GOT3 (cell line): ENCODE measurements at regions not wholly inside any gene's neighbourhood (a gene's known extent, or its start where the extent isn't known, plus 50 kb on each side); places are given as distances from the start of the nearest gene placed in this dataset.
"Not testable (repeated sequence)": the region's sequence is repeated elsewhere in the genome, so short reads cannot be mapped to it uniquely, and the experiment has no call there.

Experiments used
- DNase-seq: peaks from one replicate; lab custom pipeline; 2025; ENCODE audit warnings: mixed read lengths; lab: John Stamatoyannopoulos, UW

DNA sequence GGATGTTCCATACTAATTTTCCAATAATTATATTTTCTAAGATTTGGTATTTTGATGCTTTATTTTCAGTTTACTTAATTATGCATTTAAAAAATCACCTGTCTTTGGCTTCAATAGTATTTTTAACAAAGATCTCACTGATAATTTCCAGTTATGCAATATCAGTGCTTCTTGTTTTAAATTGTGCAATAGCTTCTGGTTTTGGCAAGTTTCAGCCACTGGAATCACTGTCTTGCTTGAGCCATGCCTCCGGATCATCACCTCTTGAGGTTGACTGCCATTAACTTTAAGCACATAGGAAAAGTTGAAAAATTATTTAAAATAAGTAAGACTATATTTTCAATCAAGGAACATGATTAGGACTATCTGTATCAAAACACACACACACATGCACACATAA, 1242.1 kb downstream of the HACE1 start:
- DNase-seq: no peak

DNA sequence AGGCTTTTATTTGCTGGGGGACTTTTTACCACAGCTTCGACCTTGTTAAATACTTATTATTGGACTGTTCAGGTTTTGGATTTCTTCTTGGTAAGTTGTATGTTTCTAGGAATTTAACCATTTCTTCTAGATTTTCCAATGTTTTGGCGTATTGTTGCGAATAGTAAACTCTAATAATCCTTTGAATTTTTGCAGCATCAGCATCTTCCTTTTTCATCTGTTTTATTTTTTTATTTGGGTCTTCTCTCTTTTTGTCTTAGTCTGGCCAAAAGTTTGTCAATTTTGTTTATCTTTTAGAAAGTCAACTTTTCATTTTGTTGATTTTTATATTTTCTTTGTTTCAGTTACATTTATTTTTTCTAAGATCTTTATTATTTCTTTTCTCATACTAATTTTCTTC, 1272.0 kb downstream of the HACE1 start:
- DNase-seq: no peak

DNA sequence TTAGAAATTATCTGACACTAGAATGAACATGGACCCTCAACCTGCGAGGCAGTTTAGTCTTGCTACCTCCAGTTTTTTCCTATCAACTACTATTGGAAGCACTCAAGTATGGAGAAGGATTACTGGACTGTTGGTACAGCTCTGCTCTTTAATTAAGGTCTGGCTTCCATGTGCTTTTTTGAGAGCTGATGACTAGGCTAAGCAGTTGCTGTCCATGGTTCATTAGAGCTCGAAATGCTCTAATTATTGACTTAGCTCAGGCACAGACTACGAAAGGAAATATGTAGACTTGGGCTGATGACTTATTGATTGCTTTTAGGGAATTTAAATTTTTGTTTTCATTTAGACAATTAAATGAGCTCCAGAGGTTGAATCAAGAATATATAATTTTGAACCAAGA, 1281.6 kb downstream of the HACE1 start:
- DNase-seq: no peak

DNA sequence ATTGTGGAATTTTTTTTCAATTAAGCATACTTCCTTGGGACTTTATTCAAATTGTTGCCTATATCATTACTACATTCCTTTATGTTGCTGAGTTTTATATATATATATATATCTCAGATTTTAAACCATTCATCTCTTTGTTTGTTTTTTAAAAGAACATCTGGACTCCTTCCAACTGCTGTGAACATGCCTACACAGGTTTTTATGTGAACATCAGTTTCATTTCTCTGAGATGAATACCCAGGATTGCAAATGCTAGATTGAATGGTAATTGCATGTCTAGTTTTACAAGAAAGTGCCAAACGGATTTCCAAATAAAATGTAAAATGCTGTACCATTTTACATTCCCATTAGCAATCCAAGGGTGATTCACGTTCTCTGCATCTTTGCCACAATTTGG, 1289.3 kb downstream of the HACE1 start:
- DNase-seq: no peak

DNA sequence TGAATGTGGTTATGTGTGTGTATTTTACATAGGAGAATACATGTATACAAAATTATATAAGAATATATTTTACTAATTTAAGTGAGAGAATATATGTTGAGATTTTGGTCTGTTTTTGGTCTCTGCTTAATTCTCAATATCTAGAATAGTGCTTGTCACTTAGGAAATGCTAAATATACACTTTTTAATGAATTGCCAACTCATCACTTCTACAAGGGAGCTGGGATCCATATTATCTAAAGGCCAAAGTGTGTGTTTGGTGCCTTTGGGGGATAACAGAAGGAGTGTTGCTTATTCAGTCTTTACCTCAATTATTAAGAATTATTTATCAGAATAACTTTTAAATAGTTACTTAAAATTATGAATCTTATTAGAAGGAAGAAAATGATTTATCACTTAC, 1304.8 kb downstream of the HACE1 start:
- no peak for DNase-seq

DNA sequence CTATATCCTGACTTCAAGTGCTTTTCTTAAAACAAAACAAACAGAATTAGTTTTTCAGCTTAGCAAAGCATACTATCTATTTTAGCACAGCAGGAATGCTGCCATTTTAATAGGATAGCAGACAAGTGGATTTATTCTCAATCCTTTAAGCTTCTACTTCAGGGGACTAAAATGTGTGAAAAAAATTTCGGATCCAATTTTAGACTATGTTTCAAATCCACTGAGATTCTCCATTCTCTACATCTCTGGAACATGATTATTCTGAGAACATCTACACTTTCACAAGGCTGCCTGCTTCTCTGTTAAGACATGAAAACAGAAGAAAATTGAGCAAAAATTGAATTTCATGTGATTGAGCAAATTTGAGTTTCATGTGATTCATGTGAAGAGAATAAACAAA, 1321.3 kb downstream of the HACE1 start:
- no peak for DNase-seq

DNA sequence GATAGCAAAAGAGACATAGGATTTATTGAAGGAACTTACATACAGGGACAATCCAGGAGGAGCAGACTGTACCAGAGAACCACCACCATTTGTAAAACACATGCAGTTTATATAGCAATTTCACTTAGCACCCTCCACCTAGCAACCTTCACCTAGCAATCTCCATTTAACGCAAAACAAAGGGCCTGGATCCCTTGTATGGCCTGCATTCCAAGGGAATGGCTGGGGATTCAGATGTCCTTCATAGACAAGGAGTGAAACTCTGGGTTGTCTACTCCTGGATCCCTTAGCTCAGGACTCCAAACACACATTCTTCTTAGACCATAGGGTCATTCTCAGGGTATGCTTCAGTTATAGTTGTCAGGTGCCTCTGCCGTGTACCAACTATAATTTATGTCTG, 1324.9 kb downstream of the HACE1 start:
- no peak for DNase-seq

DNA sequence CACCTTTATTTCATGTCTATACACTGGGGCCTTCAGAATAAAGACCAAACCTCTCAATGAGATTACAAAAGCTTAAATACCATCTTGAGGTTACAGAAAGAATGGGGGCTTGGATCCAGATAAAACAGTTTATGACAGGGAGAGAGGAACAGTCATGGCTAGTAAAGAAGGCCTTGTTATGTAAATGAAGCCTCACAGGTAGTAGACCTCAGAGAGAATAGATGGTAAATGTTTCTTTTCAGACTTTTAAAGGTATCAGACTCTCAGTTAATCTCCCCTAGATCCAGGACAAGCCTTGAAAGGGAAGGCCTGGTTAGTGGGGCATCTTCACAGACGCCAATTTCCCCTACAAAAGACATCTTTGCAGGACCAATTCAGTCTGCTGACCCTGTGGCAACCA, 1325.6 kb downstream of the HACE1 start:
- DNase-seq: no peak

DNA sequence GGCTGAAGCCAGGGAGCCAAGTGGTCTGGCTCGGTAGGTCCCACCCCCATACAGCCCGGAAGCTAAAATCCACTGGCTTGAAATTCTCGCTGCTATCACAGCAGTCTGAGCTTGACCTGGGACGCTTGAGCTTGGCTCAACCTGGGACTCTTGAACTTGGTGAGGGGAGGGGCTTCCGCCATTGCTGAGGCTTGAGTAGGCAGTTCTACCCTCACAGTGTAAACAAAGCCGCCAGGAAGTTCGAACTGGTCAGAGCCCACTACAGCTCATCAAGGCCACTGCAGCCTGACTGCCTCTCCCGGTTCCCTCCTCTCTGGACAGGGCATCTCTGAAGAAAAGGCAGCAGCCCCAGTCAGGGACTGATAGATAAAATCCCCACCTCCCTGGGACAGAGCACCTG, 1337.7 kb downstream of the HACE1 start:
- no peak for DNase-seq

DNA sequence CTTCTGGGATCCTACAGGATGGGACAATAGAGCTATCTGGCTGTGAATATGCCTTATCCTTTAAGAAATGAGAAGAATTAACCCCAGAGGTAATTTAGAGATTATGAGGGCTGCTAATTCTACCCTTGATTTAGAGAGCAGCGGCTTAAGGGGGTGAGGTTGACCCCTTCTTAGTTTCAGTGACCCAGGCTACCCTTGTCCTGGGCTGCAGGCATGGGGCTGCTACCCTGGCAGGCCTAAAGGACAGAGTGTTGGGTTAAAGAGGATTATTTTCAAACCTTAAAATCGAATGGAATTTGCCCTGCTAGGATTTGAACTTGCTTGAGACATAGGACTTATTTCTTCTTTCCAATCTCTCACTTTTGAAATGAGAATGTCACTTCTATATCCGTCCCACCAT, 1343.4 kb downstream of the HACE1 start:
- no peak for DNase-seq

DNA sequence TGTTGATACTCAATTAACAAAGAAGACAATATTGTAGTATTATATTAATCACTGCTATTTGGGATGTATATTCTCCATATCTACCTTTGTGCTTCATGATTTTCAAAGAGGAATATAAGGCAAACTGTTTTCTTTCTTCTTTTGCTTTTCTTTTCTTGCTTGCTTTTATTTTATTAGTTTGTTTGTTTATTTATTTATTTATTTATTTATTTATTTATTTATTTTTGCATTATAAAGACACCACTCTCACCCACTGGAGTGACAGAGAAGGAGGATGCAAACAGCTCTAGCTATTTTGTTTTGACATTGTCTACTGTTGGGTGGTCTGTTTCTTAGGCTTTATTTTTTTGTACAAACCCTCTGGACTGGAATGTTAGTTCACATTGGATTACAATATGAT, 1352.7 kb downstream of the HACE1 start:
- no peak for DNase-seq

DNA sequence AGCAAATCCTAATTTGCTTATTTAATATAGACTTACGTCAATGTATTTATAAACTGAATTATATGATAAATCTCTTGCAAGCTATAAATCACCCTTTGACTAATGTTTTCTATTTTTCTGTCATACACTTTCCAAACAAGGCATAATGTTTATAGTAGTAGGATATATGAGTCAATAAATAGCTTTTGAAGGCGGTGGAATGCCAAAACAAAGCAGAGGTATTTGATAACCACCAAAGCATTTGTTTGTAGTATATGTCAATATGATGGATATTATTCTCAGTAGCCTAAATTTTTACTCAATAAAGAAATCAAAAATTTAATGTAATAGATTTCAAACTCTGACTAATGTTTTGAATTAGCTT, 1354.6 kb downstream of the HACE1 start:
- DNase-seq: no peak

DNA sequence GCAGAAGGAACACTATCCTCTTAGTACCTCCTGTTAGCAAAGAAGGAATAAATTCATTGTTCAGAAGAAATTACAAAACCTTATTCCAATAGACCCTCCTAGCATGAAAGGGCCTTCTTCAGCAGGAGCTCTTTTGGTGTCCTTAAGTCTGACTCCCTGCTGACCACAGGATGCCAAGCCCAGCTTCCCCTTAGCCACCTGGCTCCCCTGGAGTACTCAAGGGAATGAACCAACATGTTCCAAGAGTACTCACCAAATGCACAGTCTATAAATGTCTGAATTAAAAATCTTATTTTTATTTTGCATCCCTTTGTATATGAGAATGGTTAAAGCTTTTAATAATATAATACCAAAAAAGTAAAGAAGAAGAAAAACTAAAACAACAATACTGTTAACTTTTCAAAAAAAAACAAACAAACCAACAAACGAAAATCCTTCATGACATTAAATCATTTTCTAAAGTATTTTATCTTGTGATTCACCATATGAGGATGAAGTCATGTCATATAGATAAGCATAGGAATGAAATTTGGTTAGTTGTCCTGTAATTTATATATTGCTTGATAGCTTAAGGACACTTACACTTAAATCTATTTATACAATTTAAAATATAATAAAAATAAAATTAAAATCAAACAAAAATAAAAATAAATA, 1355.1 kb downstream of the HACE1 start:
- no peak for DNase-seq

DNA sequence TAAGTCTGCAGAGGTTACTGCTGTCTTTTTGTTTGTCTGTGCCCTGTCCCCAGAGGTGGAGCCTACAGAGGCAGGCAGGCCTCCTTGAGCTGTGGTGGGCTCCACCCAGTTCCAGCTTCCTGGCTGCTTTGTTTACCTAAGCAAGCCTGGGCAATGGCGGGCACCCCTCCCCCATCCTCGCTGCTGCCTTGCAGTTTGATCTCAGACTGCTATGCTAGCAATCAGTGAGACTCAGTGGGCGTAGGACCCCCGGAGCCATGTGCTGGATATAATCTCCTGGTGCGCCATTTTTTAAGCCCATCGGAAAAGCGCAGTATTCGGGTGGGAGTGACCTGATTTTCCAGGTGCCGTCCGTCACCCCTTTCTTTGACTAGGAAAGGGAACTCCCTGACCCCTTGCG, 1363.1 kb downstream of the HACE1 start:
- not testable (repeated sequence) for DNase-seq

DNA sequence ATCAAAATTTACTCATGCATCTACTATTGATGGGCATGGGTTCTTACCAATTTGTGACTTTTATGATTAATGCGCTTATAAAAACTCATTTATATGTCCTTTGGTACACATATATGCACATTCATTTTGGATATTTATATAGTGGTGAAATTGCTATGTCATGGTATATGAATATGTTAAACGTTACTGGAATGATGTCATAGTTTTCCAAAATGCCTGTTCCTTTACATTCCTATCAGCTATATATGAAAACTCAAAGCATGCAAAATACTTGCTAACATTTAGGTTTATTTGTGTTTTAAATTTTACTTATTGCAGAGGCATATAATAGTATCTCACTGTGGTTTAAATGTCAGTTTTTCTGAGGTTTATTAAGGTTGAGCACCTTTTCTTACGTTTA, 1403.1 kb downstream of the HACE1 start:
- DNase-seq: no peak

DNA sequence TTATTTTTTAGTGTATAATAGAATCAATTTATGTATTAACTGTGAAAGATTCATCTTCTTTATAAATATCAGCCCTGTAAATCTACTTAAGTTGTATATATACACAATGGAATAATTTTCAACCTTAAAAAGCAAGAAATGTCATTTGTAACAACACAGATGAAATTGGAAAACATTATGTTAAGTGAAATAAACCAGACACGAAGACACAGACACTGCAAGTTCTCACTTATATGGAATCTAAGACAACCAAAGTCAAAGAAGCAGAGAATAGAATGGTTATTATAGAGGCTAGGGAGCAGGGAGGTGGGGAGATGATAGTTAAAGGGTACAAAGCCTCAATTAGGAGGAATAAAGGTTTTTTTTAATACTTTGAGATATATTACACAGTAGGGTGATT, 1404.4 kb downstream of the HACE1 start:
- no peak for DNase-seq

DNA sequence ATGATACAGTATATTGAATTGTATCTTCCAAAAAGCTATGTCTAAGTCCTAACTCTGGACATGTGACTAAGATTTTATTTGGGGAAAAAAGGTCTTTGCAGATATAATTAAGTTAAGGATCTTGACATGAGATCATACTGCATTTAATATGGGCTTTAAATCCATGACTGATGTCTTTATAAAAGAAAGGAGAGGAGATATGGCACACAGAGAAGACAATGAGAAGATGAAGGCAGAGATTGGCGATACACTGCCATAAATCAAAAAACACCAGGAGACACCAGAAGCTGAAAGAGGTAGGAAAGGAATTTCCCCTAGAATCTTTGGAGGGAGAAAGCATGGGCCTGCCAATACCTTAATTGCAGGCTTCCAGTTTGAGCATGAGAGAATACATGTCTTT, 1450.2 kb downstream of the HACE1 start:
- no peak for DNase-seq

DNA sequence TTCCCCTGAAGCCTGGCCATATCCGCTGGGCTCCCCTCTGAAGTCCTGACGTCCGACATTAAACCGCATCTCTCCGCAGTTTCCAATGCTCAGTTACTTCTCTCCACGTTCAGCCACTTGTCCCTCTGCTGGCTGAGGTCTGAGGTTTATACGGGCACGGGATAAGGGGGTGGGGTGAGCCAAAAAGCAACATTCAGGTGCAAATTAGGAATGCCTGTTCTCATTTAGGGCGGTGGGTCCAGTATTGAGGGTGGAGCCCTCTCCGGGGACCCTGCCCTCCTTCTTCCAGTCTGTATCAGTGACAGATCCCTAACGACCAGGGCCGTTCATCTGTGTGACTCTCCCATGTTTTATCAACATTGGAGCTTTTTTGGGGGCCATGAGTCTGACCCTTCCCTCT, 1454.4 kb downstream of the HACE1 start:
- DNase-seq: no peak

DNA sequence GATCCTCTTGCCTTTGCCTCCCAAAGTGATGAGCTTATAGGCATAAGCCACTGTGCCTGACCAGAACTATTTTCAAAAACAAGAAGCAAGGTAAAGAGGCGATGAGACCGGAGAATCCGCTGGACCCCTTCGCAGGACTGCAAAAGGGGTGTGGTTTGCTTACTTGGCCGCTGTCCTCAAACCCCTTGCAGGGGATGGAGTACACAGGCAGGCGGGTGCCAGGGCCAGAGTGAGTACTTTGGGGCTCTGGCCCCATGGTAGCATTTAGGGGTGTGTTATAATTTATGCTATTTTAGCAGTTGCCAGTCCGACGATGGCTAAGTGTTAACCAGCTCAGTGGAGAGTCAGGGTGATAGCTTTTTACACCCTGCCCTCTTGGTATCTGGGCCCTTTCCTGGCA, 1454.9 kb downstream of the HACE1 start:
- no peak for DNase-seq

DNA sequence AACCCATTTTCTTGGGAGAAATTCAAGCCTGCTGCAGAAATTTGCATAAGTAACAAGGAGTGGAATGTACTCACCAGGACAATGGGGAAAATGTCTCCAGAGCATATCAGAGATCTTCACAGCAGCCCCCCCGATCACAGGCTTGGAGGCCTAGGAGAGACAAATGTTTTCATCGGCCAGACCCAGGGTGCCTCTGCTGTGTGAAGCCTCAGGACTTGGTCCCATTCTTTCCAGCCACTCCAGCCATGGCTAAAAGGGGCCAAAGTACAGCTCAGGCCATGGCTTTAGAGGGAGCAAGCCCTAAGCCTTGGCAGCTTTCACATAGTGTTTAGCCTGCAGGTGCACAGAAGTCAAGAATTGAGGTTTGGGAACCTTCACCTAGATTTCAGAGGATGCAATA, 1463.0 kb downstream of the HACE1 start:
- no peak for DNase-seq

DNA sequence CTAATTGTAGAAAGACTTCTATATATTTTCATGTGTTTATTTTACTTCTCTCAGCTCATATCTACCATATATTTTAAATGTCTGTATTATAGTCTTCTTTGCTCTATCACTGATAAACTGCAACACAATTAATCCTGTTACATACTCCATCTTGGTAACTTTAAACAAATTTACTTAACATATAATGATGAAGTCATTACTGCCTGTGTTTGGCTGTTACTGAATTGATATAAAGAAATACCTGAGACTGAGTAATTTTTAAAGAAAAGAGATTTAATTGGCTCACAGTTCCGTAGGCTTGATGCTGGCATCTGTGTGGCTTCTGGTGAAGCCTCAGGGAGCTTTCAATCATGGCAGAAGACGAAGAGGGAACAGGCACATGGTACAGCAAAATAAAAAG, 1480.4 kb downstream of the HACE1 start:
- no peak for DNase-seq

DNA sequence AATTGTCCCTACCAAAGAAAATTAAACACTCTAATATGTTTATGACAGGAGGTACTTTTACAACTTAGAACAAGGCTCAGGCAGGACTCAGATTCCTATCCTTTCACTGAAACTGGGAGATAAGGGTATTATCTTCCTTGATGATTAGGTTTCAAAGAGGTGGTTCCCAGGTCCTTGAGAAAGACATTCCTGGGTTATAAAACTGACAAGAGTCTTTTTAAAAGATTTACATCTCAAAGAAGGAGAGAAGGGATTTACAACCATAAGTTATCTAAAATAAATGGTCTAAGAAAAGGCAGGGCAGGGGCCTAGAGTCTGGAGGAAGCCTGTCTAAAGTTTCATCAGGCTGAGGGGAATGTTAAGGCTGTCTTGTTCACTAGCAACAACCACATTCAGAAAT, 1492.5 kb downstream of the HACE1 start:
- no peak for DNase-seq

DNA sequence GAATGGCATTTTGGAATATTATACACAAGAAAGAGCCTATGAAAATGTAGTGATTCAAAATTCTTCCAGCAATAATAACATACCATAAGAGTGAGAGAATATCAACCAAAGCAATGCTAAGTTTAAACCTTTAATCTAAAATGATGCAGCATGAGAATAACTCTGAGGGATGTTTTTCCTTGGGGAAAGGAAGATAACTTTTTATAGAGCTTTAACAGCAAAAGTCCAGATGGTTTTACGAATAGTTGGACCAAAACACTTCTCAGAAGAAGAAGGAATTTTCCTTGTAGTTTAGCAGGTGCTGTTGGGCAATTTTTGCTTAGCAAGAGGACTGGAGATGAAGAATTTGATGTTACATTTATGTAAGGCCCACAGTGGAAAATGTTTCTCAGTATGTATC, 1503.2 kb downstream of the HACE1 start:
- no peak for DNase-seq

DNA sequence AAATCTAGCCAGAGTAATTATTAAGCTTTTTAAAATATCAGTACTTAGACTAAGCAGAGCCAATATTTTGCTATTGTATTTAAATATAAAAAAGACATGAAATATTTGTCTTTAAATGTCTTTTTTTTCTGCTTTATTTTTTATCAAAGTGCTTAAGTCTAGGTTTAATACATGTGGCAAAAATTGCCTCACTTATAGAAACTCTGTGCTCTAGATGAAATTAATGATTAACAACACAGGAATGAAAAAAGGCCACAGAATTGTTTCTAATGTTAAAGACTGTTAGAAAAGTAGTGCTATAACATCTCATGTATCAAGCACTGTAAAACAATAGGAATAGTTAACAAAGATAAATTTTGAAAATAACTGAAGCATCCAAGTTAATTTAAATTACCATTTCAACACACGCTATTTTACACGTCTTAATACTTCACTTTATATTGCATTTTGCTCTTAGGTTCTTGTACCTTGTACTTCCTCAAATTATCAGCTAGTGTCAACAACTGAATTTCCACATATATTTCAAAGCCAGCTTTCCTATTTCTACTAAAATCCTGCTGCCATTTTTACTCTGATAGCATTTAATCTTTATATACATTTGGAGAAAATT, 1515.1 kb downstream of the HACE1 start:
- DNase-seq: no peak
